ENCODE measurements at regions not wholly inside any gene's neighbourhood (a gene's known extent, or its start where the extent isn't known, plus 50 kb on each side); places are given as distances from the start of the nearest gene placed in this dataset.

DNA sequence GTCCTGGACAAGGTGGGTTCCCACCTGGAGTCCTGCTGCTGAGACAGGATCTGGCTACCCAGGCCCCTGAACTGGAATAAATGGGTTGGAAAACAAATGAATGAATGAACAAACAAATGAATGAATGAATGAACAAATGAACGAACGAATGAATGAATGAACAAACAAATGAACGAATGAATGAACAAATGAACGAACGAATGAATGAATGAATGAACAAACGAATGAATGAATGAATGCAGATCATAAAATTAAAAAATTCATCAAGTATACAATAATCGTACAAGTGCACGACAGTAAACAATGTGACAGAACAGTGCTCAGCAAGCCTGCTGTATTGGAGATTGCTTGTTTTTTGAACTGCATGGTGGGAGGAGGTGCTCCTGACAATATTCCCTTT is 2097.1 kb downstream of the MAT2B start:
- DNase-seq (ENCODE audit: low spot score, unreplicated experiment): no peak
- Mint-ChIP-seq H3K27ac (no peak overlapping the region), H3K27me3 (no peaks in the 10 kb centered on the region), H3K4me1 (ENCODE audit: low read depth) (peaks cover 9% of the 10 kb centered on the region), H3K4me3 (ENCODE audit: low read depth) (no peak overlapping the region), H3K36me3 (ENCODE audit: insufficient read depth) (peaks cover 1% of the 10 kb centered on the region), H3K9me3 (ENCODE audit: low read depth) (peaks cover 7% of the 10 kb centered on the region)
- TF ChIP-seq CTCF (IDR thresholded peaks at IDR 0.05; ENCODE audit: unreplicated experiment): no peak

DNA sequence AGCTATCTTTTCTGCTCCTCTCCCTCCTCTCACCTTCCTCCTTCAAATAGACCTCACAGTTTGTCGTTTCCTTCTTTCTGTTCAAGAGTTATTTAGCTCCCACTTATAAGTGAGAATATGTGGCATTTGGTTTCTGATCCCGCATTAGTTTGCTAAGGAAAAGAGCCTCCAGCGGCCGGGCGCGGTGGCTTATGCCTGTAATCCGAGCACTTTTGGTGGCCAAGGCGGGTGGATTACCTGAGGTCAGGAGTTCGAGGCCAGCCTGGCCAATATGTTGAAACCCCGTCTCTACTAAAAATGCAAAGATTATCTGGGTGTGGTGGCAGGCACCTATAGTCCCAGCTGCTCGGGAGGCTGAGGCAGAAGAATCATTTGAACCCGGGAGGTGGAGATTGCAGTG is 2101.6 kb downstream of the MAT2B start:
- Mint-ChIP-seq H3K4me1 (ENCODE audit: low read depth) (peaks cover 9% of the 10 kb centered on the region), H3K27ac (no peak overlapping the region), H3K27me3 (no peaks in the 10 kb centered on the region), H3K4me3 (ENCODE audit: low read depth) (no peak overlapping the region), H3K9me3 (ENCODE audit: low read depth) (peaks cover 7% of the 10 kb centered on the region), H3K36me3 (ENCODE audit: insufficient read depth) (peaks cover 1% of the 10 kb centered on the region)
- TF ChIP-seq CTCF (IDR thresholded peaks at IDR 0.05; ENCODE audit: unreplicated experiment): no peak
- DNase-seq (ENCODE audit: low spot score, unreplicated experiment): no peak

DNA sequence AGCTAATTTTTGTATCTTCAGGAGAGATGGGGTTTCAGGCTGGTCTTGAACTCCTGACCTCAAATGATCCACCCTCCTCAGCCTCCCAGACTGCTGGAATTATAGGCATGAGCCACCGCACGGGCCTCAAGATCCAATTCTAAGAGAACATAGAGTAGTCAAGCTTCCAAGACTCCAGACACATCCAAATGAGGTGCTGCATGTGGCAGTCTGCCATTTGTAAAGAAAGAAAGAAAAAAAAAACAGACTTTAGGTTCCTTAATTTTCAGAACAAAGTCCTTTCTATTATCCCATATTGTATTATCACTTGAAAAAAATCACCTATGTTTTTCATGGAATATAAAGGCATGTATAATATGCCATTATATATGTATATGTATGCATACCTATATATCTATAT is 2104.5 kb downstream of the MAT2B start:
- H3K27ac Mint-ChIP-seq: no peak overlapping the region
- DNase-seq (ENCODE audit: low spot score, unreplicated experiment): no peak
- TF ChIP-seq CTCF (IDR thresholded peaks at IDR 0.05; ENCODE audit: unreplicated experiment): no peak
- H3K9me3 Mint-ChIP-seq (ENCODE audit: low read depth): peaks cover 9% of the 10 kb centered on the region
- peaks cover 1% of the 10 kb centered on the region for H3K36me3 Mint-ChIP-seq (ENCODE audit: insufficient read depth)
- peaks cover 9% of the 10 kb centered on the region for H3K4me1 Mint-ChIP-seq (ENCODE audit: low read depth)
- H3K4me3 Mint-ChIP-seq (ENCODE audit: low read depth): no peak overlapping the region
- H3K27me3 Mint-ChIP-seq: no peaks in the 10 kb centered on the region

DNA sequence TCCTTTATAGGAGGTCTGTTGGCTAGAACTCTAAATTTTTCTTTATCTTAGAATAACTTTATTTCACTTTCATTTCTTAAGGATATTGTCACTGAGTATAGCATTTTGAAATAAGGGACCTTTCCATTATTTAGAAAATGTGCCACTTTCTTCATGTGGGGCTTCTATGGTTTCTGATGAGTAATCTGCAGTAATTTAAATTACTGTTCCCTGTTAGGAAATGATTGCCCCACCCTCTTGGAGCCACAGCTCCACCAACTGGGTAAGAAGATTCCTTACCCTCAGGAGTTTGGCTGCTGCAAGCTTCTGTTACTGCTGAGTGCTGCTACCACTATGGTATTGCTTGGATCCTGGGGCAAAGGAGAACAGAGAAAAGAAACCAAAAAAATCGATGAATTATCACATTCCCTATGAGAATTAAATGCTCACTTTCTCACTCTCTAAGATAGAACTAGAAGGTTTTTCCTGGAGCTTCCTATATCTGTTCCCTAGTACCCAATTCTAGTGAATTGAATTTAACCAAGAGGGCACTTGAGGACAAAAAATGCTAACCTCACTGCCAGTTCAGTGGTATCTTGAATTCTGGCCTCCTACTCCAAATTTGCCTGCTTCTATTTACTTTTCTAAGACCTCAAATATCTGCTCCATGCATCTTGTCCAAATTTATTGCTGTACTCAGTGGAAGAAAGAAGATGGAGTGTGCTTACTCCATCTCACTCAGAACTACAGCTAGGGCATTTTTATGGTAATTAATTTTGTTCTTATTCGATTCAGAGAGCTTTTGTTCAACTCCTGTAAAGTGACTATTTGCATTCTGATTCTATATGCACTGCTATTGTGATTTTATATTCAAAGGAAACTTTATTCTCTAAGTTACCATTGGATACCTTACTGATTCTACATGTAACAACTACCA is 2111.3 kb downstream of the MAT2B start:
- Mint-ChIP-seq H3K27ac (no peak overlapping the region), H3K4me1 (ENCODE audit: low read depth) (no peaks in the 10 kb centered on the region)
- DNase-seq (ENCODE audit: low spot score, unreplicated experiment): no peak

DNA sequence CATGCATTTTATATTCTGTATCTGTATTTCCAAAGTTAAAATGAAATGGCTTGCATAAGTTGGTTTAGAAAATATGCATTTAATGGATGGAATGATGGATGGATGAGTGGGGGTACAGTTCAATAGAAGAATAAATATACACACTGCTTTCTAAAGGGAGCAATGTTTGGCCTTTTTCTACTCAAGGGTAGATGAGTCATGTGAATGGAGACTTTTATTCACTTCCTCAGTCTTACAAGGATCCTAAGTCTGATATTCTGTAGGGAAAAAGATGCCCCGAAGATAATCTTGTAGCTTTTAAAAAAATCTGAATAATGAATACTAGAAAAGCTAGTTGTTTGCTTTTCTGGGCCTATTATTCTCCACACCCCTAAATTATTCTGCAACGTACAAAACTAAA is 2112.1 kb downstream of the MAT2B start:
- no peak overlapping the region for H3K4me3 Mint-ChIP-seq (ENCODE audit: low read depth)
- peaks cover 9% of the 10 kb centered on the region for H3K9me3 Mint-ChIP-seq (ENCODE audit: low read depth)
- TF ChIP-seq CTCF (IDR thresholded peaks at IDR 0.05; ENCODE audit: unreplicated experiment): no peak
- no peaks in the 10 kb centered on the region for H3K4me1 Mint-ChIP-seq (ENCODE audit: low read depth)
- DNase-seq (ENCODE audit: low spot score, unreplicated experiment): no peak
- no peaks in the 10 kb centered on the region for H3K27me3 Mint-ChIP-seq
- H3K36me3 Mint-ChIP-seq (ENCODE audit: insufficient read depth): peaks cover 1% of the 10 kb centered on the region
- H3K27ac Mint-ChIP-seq: no peak overlapping the region

More for the DNA sequence above, 2111.3 kb downstream of the MAT2B start:
- Mint-ChIP-seq H3K4me3 (ENCODE audit: low read depth) (no peak overlapping the region), H3K27me3 (no peaks in the 10 kb centered on the region), H3K36me3 (ENCODE audit: insufficient read depth) (peaks cover 1% of the 10 kb centered on the region), H3K9me3 (ENCODE audit: low read depth) (peaks cover 6% of the 10 kb centered on the region)
- TF ChIP-seq CTCF (IDR thresholded peaks at IDR 0.05; ENCODE audit: unreplicated experiment): no peak
